ENCODE measurements at regions not wholly inside any gene's neighbourhood (a gene's known extent, or its start where the extent isn't known, plus 50 kb on each side); places are given as distances from the start of the nearest gene placed in this dataset.

- H2AFZ ChIP-seq (ENCODE audit: low read depth, low read length) = no peak overlapping the region
- BruUV-seq (replicated peaks) = no TSS peak
- intact Hi-C loops (cut with micrococcal nuclease) (no loop called here), dilution Hi-C loops (cut with MboI; ENCODE audit: extremely low pct_ligation_motif_present, low sequenced_read_pairs) (no loop called here)
- no peaks in the 10 kb centered on the region for H4K20me1 ChIP-seq (replicated peaks; ENCODE audit: control insufficient read depth, extremely low read depth, insufficient read depth, low read length)
- H3K4me1 ChIP-seq (ENCODE audit: control insufficient read depth, extremely low read depth, insufficient read depth, low read length) = no peaks in the 10 kb centered on the region
- no peaks in the 10 kb centered on the region for H3K36me3 ChIP-seq (ENCODE audit: control insufficient read depth in 2 of 2, extremely low read depth in 1 of 2, insufficient read depth in 2 of 2, low read length in 2 of 2)
- H3K9me3 ChIP-seq (replicated peaks; ENCODE audit: control insufficient read depth, insufficient read depth, low read length) = no peaks in the 10 kb centered on the region
- ChIA-PET CTCF (no interaction called here), POLR2A (no interaction called here)
- TF ChIP-seq FOS (IDR thresholded peaks at IDR 0.05; ENCODE audit: borderline replicate concordance, insufficient read depth, low read length) = no peak
- TF ChIP-seq, protein P1, sequence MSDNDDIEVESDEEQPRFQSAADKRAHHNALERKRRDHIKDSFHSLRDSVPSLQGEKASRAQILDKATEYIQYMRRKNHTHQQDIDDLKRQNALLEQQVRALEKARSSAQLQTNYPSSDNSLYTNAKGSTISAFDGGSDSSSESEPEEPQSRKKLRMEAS (IDR thresholded peaks at IDR 0.05; ENCODE audit: insufficient read depth, insufficient read length) = no peak
- TF ChIP-seq MYC (IDR thresholded peaks at IDR 0.05; ENCODE audit: low read depth, low read length) = no peak
- TF ChIP-seq GATA2 (IDR thresholded peaks at IDR 0.05; ENCODE audit: insufficient read depth, insufficient read length, low read depth, low read length) = no peak
- TF ChIP-seq JUN (IDR thresholded peaks at IDR 0.05; ENCODE audit: borderline replicate concordance, insufficient read depth, insufficient read length, low read depth) = no peak
- no peak for TF ChIP-seq POLR2A (IDR thresholded peaks at IDR 0.05; ENCODE audit: low read depth, low read length)
- TF ChIP-seq EZH2 (IDR thresholded peaks at IDR 0.05; ENCODE audit: borderline replicate concordance, low read depth, low read length, severe bottlenecking) = no peak
- TF ChIP-seq POLR2AphosphoS5 (IDR thresholded peaks at IDR 0.05; ENCODE audit: insufficient read depth, low read depth, low read length) = no peak
- TF ChIP-seq, protein P2, sequence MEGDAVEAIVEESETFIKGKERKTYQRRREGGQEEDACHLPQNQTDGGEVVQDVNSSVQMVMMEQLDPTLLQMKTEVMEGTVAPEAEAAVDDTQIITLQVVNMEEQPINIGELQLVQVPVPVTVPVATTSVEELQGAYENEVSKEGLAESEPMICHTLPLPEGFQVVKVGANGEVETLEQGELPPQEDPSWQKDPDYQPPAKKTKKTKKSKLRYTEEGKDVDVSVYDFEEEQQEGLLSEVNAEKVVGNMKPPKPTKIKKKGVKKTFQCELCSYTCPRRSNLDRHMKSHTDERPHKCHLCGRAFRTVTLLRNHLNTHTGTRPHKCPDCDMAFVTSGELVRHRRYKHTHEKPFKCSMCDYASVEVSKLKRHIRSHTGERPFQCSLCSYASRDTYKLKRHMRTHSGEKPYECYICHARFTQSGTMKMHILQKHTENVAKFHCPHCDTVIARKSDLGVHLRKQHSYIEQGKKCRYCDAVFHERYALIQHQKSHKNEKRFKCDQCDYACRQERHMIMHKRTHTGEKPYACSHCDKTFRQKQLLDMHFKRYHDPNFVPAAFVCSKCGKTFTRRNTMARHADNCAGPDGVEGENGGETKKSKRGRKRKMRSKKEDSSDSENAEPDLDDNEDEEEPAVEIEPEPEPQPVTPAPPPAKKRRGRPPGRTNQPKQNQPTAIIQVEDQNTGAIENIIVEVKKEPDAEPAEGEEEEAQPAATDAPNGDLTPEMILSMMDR (IDR thresholded peaks at IDR 0.05; ENCODE audit: extremely low read depth in 1 of 2, insufficient read depth in 1 of 2, low read depth in 1 of 2, low read length in 2 of 2) = no peak
- H3K4me2 ChIP-seq (ENCODE audit: insufficient read depth, low read length) = no peak overlapping the region
- H3K4me3 ChIP-seq (replicated peaks in 1 of 3; ENCODE audit: insufficient read depth in 1 of 3, low read depth in 1 of 3, low read length in 3 of 3) = no peak overlapping the region
- FAIRE-seq = no peak
- H3K9ac ChIP-seq (replicated peaks; ENCODE audit: extremely low read depth, insufficient read depth, low read length) = no peak overlapping the region
- no peaks in the 10 kb centered on the region for H3K79me2 ChIP-seq (ENCODE audit: control insufficient read depth, insufficient read depth, low read length)
- H3K27me3 ChIP-seq (ENCODE audit: control insufficient read depth in 2 of 2, insufficient read depth in 2 of 2, low read length in 2 of 2) = no peaks in the 10 kb centered on the region
- H3K9me1 ChIP-seq (replicated peaks; ENCODE audit: control insufficient read depth, extremely low read depth, insufficient read depth, low read length) = no peaks in the 10 kb centered on the region
- H3K27ac ChIP-seq (ENCODE audit: insufficient read depth, low read depth, low read length) = no peak overlapping the region
- DNase-seq (ENCODE audit: low read depth, low spot score) = no peak
These were observed 93.9 kb upstream of the AGAP1 start for GRCh38 chr2:235399895-235400294.
